HEK293 (cell line): ENCODE measurements at regions not wholly inside any gene's neighbourhood (a gene's known extent, or its start where the extent isn't known, plus 50 kb on each side); places are given as distances from the start of the nearest gene placed in this dataset.

Experiments
- CTCF ChIP-seq: fragments of 450-650 bp; formaldehyde crosslinking; IDR thresholded peaks from 2 replicates; pipeline ENCODE4 v1.5.1; 2016; ENCODE audit warnings: missing biosample characterization, missing genetic modification characterization
- HOXD13 ChIP-seq: sonication (generic); formaldehyde crosslinking; IDR thresholded peaks from 2 replicates; pipeline ENCODE4 v1.8.0; 2022; ENCODE audit warnings: missing genetic modification reagents, borderline replicate concordance
- RBAK ChIP-seq: fragments of 450-650 bp; formaldehyde crosslinking; IDR thresholded peaks from 2 replicates; pipeline ENCODE4 v1.5.1; 2016; ENCODE audit warnings: missing biosample characterization, missing genetic modification characterization
- ZNF133 ChIP-seq: fragments of 450-650 bp; formaldehyde crosslinking; IDR thresholded peaks from 2 replicates; pipeline ENCODE4 v1.5.1; 2016; ENCODE audit warnings: missing biosample characterization, missing genetic modification characterization
- ZNF138 ChIP-seq: fragments of 450-650 bp; formaldehyde crosslinking; IDR thresholded peaks from 2 replicates; pipeline ENCODE4 v1.5.1; 2016; ENCODE audit warnings: missing biosample characterization, missing genetic modification characterization, borderline replicate concordance
- ZNF175 ChIP-seq: fragments of 450-650 bp; formaldehyde crosslinking; IDR thresholded peaks from 2 replicates; pipeline ENCODE4 v1.5.1; 2016; ENCODE audit warnings: missing biosample characterization, missing genetic modification characterization
- ZNF350 ChIP-seq: fragments of 450-650 bp; formaldehyde crosslinking; IDR thresholded peaks from 2 replicates; pipeline ENCODE4 v1.5.0; 2017; ENCODE audit warnings: missing biosample characterization, mild to moderate bottlenecking, missing genetic modification characterization
- ZNF354C ChIP-seq: fragments of 450-650 bp; formaldehyde crosslinking; IDR thresholded peaks from 2 replicates; pipeline ENCODE4 v1.5.1; 2016; ENCODE audit warnings: missing biosample characterization, missing genetic modification characterization, low read depth, borderline replicate concordance
- ZNF549 ChIP-seq: fragments of 450-650 bp; IDR thresholded peaks from 2 replicates; pipeline ENCODE4 v1.5.1; 2018; ENCODE audit warnings: missing biosample characterization, missing genetic modification characterization, mild to moderate bottlenecking, inconsistent platforms, moderate library complexity

- TF ChIP-seq ZNF138 (tag by site-specific recombination) (no peak), CTCF (tag by site-specific recombination) (no peak), ZNF354C (tag by site-specific recombination) (no peak), RBAK (no peak), ZNF175 (no peak), ZNF549 (tag by site-specific recombination) (no peak), ZNF133 (no peak), ZNF350 (tag by site-specific recombination) (no peak), HOXD13 (CRISPR knock-in tag) (no peak)
Observed at GRCh38 chr6:139883776-139884175, 509.3 kb upstream of the CITED2 start.
